Bronchial epithelial cell (primary cell): ENCODE measurements at regions not wholly inside any gene's neighbourhood (a gene's known extent, or its start where the extent isn't known, plus 50 kb on each side); places are given as distances from the start of the nearest gene placed in this dataset.

Source experiments
- DNase-seq: peaks from one replicate; pipeline ENCODE4 v3.0.0-alpha.2; 2010; ENCODE audit warnings: low read depth
- FAIRE-seq: peaks from 2 replicates; lab custom pipeline; 2011; peaks lifted over from hg19 to GRCh38; lab: Jason Lieb, UNC
- H3K27me3 ChIP-seq: 2 replicates; pipeline ENCODE4 v1.5.1; 2011; ENCODE audit warnings: low read length; ENCODE audit not compliant: control insufficient read depth, insufficient read depth
- H3K36me3 ChIP-seq: 2 replicates; pipeline ENCODE4 v1.5.1; 2011; ENCODE audit warnings: low read length; ENCODE audit not compliant: control insufficient read depth, insufficient read depth
- H3K4me3 ChIP-seq: 2 replicates; pipeline ENCODE4 v1.5.1; 2011; ENCODE audit warnings: mild to moderate bottlenecking, low read depth, low read length, control low read depth
- CTCF ChIP-seq: IDR thresholded peaks from 2 replicates; pipeline ENCODE4 v1.5.1; 2011; ENCODE audit warnings: mild to moderate bottlenecking, moderate library complexity, low read length, control low read depth, inconsistent platforms; ENCODE audit not compliant: insufficient read depth, severe bottlenecking

DNA sequence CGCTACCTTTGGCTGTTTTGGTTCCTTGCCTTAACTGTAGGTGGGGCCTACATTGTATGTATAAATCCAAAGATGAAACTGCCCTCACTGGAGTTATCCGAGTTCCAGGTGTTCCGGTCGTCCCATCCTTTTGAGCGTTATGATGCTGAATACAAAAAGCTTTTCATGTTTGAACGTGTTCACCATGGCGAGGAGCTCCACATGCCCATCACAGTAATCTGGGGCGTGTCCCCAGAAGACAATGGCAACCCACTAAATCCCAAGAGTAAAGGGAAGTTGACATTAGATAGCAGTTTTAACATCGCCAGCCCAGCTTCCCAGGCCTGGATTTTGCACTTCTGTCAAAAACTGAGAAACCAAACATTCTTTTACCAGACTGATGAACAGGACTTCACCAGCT is 139.5 kb downstream of the TLR5 start:
- Histone ChIP-seq H3K36me3 (no peaks in the 10 kb centered on the region), H3K27me3 (no peaks in the 10 kb centered on the region), H3K4me3 (no peak overlapping the region)
- FAIRE-seq (no peak), DNase-seq (no peak)
- no peak for TF ChIP-seq CTCF

DNA sequence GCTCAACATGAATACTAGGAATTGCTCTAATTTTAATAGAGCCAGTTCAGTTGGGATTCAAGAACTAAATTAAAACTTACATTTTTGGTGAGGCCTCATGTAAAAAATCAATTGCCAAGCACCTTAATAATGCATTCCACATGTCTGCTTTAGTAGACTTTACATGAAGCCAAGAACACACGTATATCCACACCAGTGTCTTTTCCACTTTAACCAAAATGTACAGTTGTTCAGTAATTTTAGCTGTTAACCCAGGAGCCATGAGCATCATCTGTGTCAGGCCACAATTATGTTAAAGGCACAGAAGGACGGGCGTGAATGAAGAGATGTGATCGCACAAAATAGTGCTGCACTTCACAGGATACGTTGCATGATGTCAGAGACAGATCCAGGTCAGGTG is 136.7 kb downstream of the TLR5 start:
- Histone ChIP-seq H3K4me3 (no peak overlapping the region), H3K27me3 (peaks cover 3% of the 10 kb centered on the region), H3K36me3 (no peaks in the 10 kb centered on the region)
- DNase-seq (no peak), FAIRE-seq (no peak)
- TF ChIP-seq CTCF, result no peak

GRCh38 chr1:223006917-223007648 is 136.0 kb downstream of the TLR5 start:
- TF ChIP-seq CTCF, result no peak
- DNase-seq, result no peak
- H3K36me3 ChIP-seq, result no peaks in the 10 kb centered on the region
- H3K27me3 ChIP-seq, result peaks cover 3% of the 10 kb centered on the region
- no peak for FAIRE-seq
- no peak overlapping the region for H3K4me3 ChIP-seq

DNA sequence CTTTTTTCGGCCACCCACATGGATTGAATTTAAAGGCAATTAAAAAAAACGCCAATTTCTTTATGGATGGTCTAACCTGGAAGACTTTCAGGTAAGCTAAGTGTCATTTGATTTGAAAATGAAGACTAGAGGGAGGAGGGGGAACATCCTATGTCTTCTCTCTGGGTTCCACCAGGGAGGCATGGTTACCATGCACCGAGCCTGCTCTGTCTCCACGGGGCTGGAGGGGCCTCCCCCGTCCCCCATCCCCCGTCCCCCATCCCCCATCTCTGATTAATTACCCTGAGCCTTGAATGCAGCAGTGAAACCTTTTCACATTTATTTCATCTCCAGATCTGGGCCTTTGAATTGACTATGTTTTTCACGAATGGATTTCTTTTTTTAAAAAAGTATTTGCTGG is 135.1 kb downstream of the TLR5 start:
- TF ChIP-seq CTCF, result no peak
- no peak for FAIRE-seq
- peaks cover 3% of the 10 kb centered on the region for H3K27me3 ChIP-seq
- DNase-seq, result no peak
- H3K4me3 ChIP-seq, result no peak overlapping the region
- H3K36me3 ChIP-seq, result no peaks in the 10 kb centered on the region

- DNase-seq (no peak), FAIRE-seq (no peak)
- Histone ChIP-seq H3K27me3 (peaks cover 3% of the 10 kb centered on the region), H3K36me3 (no peaks in the 10 kb centered on the region), H3K4me3 (no peak overlapping the region)
- no peak for TF ChIP-seq CTCF
Measured at GRCh38 chr1:223008808-223009207, 134.2 kb downstream of the TLR5 start.

DNA sequence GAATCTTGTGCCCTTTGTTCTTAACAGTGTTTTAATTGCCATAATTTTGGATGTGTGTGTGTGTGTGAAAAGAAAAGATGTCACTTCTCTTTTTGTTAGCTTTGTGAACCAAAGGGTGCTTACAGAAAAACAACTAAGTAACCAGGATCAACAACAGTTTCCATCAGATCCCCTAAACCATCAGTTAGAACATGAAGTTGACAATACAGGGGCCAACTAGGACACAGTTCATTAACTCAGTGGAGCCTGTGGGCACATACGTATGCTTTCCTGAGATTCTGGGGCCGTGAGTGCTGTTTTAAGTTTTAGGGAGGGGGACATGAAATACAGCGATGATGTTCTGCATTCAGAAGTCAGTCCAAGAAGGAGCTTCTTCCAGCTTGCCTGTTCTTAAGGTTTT is 133.6 kb downstream of the TLR5 start:
- TF ChIP-seq CTCF, result no peak
- Histone ChIP-seq H3K4me3 (no peak overlapping the region), H3K27me3 (peaks cover 3% of the 10 kb centered on the region), H3K36me3 (no peaks in the 10 kb centered on the region)
- FAIRE-seq (no peak), DNase-seq (no peak)
